Left ventricle myocardium inferior (tissue), 1 donor: ENCODE measurements at regions not wholly inside any gene's neighbourhood (a gene's known extent, or its start where the extent isn't known, plus 50 kb on each side); places are given as distances from the start of the nearest gene placed in this dataset.

ENCODE experiments used
- DNase-seq: peaks from one replicate; pipeline ENCODE4 v3.0.0-alpha.2; 2020
- H3K27ac ChIP-seq: fragments of 200-600 bp; replicated peaks from 2 replicates; pipeline ENCODE4 v1.8.0; 2021
- H3K27me3 ChIP-seq: fragments of 200-600 bp; 2 replicates; pipeline ENCODE4 v1.8.0; 2021; ENCODE audit warnings: low read depth
- H3K36me3 ChIP-seq: fragments of 200-600 bp; 2 replicates; pipeline ENCODE4 v1.8.0; 2021
- H3K4me1 ChIP-seq: fragments of 200-600 bp; 2 replicates; pipeline ENCODE4 v1.8.0; 2021
- H3K4me3 ChIP-seq: fragments of 200-600 bp; 2 replicates; pipeline ENCODE4 v1.8.0; 2021; ENCODE audit warnings: mild to moderate bottlenecking, moderate library complexity
- H3K9me3 ChIP-seq: fragments of 200-600 bp; replicated peaks from 2 replicates; pipeline ENCODE4 v1.8.0; 2021
- CTCF ChIP-seq: fragments of 200-600 bp; IDR thresholded peaks from 2 replicates; pipeline ENCODE4 v1.8.0; 2021; ENCODE audit warnings: antibody characterized with exemption, mild to moderate bottlenecking, borderline replicate concordance
- intact Hi-C: fragments of 100-400 bp; cut with micrococcal nuclease; formaldehyde crosslinking; loops from one replicate; pipeline ENCODE4 v1.11.0; 2022
- donor health status: DM: no; HTN: yes; CAD: no; lungs with severe emphysema.

GRCh38 chr6:16873698-16874097 is 112.4 kb upstream of the ATXN1 start:
- H3K4me1 ChIP-seq, result no peaks in the 10 kb centered on the region
- intact Hi-C loops, result no loop called here
- no peak for TF ChIP-seq CTCF

DNA sequence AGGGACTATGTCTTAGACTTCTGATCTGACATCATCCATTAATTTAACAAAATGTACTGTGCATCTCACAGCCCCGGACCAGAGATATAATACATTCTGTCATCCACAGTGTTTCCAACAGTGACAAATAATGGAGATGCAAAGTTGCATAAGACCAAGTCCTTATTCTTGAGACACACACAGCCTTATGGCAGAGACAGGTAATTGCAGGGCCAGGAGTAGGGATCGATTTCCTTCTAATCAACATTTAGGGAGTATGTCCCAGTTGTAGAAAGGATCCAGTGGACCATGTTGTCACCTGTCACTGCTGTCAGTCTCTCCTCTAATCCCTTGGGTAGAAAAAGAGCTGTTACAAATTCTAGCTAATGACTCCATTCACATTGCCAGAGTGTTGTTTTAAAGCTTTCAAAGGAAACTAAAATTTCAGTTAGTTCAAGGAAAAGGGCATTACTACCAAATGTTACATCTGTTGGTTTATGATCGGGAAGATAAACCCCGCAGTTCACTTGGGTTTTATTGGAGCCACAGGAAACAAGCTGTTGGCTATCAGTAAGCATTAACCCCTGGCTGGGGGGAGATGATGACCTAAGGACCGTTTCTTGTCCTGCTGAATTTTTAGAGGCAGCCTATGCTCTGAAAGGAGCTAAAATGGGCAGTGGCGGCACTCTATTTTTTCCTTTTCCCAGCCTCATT is 111.4 kb upstream of the ATXN1 start:
- Histone ChIP-seq H3K27me3 (no peaks in the 10 kb centered on the region), H3K4me1 (no peaks in the 10 kb centered on the region), H3K4me3 (no peak overlapping the region), H3K27ac (no peak overlapping the region), H3K9me3 (peaks cover 4% of the 10 kb centered on the region), H3K36me3 (no peaks in the 10 kb centered on the region)
- TF ChIP-seq CTCF, result no peak
- DNase-seq, result no peak
- intact Hi-C loops, result no loop called here

More at GRCh38 chr6:16873698-16874097, 112.4 kb upstream of the ATXN1 start:
- peaks cover 11% of the 10 kb centered on the region for H3K9me3 ChIP-seq
- no peaks in the 10 kb centered on the region for H3K36me3 ChIP-seq
- no peak for DNase-seq
- H3K4me3 ChIP-seq, result no peak overlapping the region
- no peak overlapping the region for H3K27ac ChIP-seq
- no peaks in the 10 kb centered on the region for H3K27me3 ChIP-seq

GRCh38 chr6:16871047-16871446 is 109.8 kb upstream of the ATXN1 start:
- no peak overlapping the region for H3K27ac ChIP-seq
- intact Hi-C loops, result no loop called here
- H3K9me3 ChIP-seq, result no peaks in the 10 kb centered on the region
- H3K4me3 ChIP-seq, result no peak overlapping the region
- no peak for DNase-seq
- no peaks in the 10 kb centered on the region for H3K4me1 ChIP-seq
- H3K27me3 ChIP-seq, result no peaks in the 10 kb centered on the region
- TF ChIP-seq CTCF, result no peak
- H3K36me3 ChIP-seq, result no peaks in the 10 kb centered on the region

GRCh38 chr6:16868968-16869367 is 107.7 kb upstream of the ATXN1 start:
- Histone ChIP-seq H3K9me3 (no peaks in the 10 kb centered on the region), H3K36me3 (no peaks in the 10 kb centered on the region), H3K4me1 (no peaks in the 10 kb centered on the region), H3K27me3 (no peaks in the 10 kb centered on the region), H3K4me3 (no peak overlapping the region), H3K27ac (no peak overlapping the region)
- intact Hi-C loops, result no loop called here
- DNase-seq, result no peak
- no peak for TF ChIP-seq CTCF

DNA sequence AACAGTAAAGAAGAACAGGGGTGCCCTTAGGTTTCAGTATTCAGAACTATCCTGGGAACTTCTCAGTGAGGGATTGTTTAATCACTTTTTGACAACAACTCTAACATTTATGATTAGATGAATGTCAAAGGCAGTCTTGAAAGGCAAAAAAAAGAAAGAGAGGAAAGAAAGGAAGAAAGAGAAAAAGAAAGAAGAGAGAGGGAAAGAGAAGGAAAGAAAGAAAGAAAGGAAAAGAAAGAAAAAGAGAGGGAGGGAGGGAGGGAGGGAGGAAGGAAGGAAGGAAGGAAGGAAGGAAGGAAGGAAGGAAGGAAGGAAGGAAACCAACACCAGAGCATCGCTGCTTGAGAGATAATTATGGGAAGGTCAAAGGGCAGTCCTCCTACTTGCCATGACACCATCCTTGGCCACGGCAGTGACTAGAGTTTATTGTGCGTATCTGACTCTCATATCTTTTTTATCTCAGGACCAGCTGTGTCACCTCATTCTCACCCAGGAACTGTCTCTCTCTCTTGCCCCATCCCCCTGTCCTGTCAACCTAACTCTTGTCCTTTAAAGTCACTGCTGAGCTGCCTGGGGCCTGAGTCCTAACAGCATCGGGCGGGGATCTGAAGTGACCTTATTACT is 96.8 kb upstream of the ATXN1 start:
- intact Hi-C loops, result no loop called here
- no peak for TF ChIP-seq CTCF

More for the DNA sequence above, 96.8 kb upstream of the ATXN1 start:
- H3K4me3 ChIP-seq, result no peak overlapping the region
- DNase-seq, result no peak
- H3K27me3 ChIP-seq, result no peaks in the 10 kb centered on the region
- H3K36me3 ChIP-seq, result no peaks in the 10 kb centered on the region
- H3K4me1 ChIP-seq, result no peaks in the 10 kb centered on the region
- no peak overlapping the region for H3K27ac ChIP-seq
- H3K9me3 ChIP-seq, result no peaks in the 10 kb centered on the region
